ENCODE measurements at regions not wholly inside any gene's neighbourhood (a gene's known extent, or its start where the extent isn't known, plus 50 kb on each side); places are given as distances from the start of the nearest gene placed in this dataset.

- TF ChIP-seq CTCF (IDR thresholded peaks at IDR 0.05) (no peak), POLR2A (IDR thresholded peaks at IDR 0.05) (no peak)
Measured at GRCh38 chr2:234304950-234305349, 191.9 kb downstream of the ARL4C start.

All from body of pancreas (tissue), 4 donors.